HS-5 (cell line): ENCODE measurements at regions not wholly inside any gene's neighbourhood (a gene's known extent, or its start where the extent isn't known, plus 50 kb on each side); places are given as distances from the start of the nearest gene placed in this dataset.

Source experiments
- DNase-seq: peaks from one replicate; pipeline ENCODE4 v3.0.0-alpha.2; 2012; ENCODE audit warnings: low read depth

- DNase-seq, result no peak
Measured at GRCh38 chr6:21965016-21965415, 331.8 kb downstream of the PRL start.

- no peak for DNase-seq
Measured at GRCh38 chr6:21965953-21966539, 330.8 kb downstream of the PRL start.

- DNase-seq, result no peak
Measured at GRCh38 chr6:21967056-21967974, 329.5 kb downstream of the PRL start.

- no peak for DNase-seq
Measured at GRCh38 chr6:21968411-21968810, 328.4 kb downstream of the PRL start.

GRCh38 chr6:21969192-21969591, 327.6 kb downstream of the PRL start:
- no peak for DNase-seq

- no peak for DNase-seq
Measured at GRCh38 chr6:21970569-21971300, 326.1 kb downstream of the PRL start.

GRCh38 chr6:21971541-21971940, 325.3 kb downstream of the PRL start:
- no peak for DNase-seq

- DNase-seq, result no peak
Measured at GRCh38 chr6:21972516-21972915, 324.3 kb downstream of the PRL start.

GRCh38 chr6:21977346-21977745, 319.5 kb downstream of the PRL start:
- DNase-seq, result no peak

GRCh38 chr6:21981235-21981833, 315.5 kb downstream of the PRL start:
- DNase-seq, result no peak

GRCh38 chr6:21984135-21984534, 312.7 kb downstream of the PRL start:
- DNase-seq, result no peak

GRCh38 chr6:21984561-21984960, 312.3 kb downstream of the PRL start:
- no peak for DNase-seq

- DNase-seq, result no peak
Measured at GRCh38 chr6:21985904-21986303, 310.9 kb downstream of the PRL start.

GRCh38 chr6:21986703-21987102, 310.1 kb downstream of the PRL start:
- DNase-seq, result no peak

GRCh38 chr6:21987501-21987957, 309.3 kb downstream of the PRL start:
- peak; percentile 34 for DNase-seq

GRCh38 chr6:21990577-21990976, 306.3 kb downstream of the PRL start:
- DNase-seq, result no peak

- peak; percentile 15 for DNase-seq
Measured at GRCh38 chr6:21992178-21992967, 304.5 kb downstream of the PRL start.

- no peak for DNase-seq
Measured at GRCh38 chr6:21993841-21994240, 303.0 kb downstream of the PRL start.

GRCh38 chr6:21994821-21995220, 302.0 kb downstream of the PRL start:
- DNase-seq, result no peak

- no peak for DNase-seq
Measured at GRCh38 chr6:21995318-21995717, 301.5 kb downstream of the PRL start.

GRCh38 chr6:21996425-21997118, 300.3 kb downstream of the PRL start:
- no peak for DNase-seq
